ENCODE measurements at regions not wholly inside any gene's neighbourhood (a gene's known extent, or its start where the extent isn't known, plus 50 kb on each side); places are given as distances from the start of the nearest gene placed in this dataset.
A peak's percentile ranks its signal among the peaks of the same experiment; 100 is the strongest.
"Not testable (repeated sequence)": the region's sequence is repeated elsewhere in the genome, so short reads cannot be mapped to it uniquely, and the experiment has no call there.

DNA sequence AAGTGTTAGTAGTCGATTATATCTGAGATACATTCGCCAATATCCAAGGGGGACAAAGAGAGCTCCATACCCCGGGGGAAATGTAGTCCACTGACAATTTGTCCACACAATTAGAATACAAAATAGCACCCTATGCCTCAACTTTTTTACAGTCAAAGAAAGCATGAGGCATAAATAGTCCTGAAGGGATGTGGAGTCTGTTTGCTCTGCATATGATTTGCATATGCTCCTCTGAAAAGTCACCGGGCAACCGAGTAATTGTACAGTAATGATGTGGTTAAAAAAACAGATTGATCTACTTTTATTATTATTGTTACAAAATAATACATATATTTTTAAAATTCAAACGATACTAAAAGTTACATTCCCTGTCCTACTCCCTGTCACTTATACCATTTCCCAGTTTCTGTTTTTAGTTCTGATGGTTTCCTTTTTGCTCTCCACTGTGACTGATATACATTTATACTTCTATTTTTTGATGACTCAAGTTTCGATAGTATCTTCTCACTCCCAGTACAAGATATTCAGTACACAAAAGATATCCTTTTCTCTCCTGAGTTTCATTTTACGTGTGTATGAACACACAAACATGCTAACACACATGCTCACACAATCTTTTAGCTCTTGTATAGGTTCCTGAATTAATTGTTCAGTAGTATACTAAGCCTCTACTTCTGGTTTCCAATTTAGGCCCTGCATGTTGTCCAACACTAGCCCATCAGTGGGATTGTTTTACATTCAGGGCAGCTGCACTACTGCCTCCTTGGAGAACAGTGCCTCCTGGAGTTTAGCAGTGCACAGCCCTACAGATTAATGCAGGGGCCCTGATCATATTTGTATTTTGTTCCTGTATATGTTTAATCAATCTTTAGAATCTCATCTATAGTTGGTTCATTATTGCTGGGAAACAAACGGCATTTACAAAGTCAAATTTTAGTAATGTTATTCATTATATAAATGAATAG, 130.9 kb downstream of the TES start:
- no peak for DNase-seq (ENCODE audit: low spot score)

DNA sequence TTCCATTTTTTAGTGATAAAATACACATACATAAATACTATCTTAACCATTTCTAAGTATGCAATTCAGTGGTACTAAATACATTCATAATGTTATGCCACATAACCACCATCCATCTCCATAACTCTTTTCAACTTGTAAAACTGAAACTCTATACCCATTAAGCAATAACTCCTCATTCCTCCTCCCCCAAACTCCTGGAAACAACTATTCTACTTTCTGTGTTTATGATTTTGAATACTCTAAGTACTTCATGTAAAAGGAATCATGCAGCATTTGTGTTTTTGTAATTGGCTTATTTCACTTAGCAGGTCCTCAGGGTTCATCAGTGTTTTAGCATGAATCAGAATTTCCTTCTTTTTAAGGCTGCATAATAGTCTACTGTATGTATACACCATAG, 131.8 kb downstream of the TES start:
- no peak for DNase-seq (ENCODE audit: low spot score)

DNA sequence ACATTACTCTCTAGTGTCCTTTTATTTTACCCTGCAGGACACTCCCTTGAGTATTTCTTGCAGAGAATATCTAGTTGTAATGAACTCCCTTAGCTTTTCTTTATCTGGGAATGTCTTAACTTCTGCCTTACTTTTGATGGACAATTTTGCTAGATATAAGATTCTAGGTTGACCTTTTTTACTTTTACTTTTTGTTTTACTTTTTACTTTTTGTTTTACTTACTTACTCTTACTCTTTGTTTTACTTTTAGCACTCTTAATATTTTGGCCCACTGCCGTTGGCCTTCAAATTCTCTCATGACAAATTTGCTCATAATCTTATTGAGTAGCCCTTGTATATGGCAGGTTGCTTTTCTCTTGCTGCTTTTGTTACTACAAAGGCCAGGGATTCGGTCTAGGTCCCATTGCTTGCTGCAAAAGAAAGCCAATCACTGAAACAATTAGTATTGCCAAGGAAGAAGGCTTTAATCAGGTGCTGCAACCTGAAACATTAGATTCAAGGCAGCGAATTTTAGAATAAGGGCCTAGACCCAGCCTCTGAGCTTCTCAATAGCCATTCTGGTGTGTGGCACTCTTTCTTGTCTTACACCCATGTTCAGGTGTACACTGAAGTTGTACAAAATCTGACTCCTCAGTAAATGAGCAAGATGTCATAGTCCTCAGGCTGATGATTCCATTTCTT, 137.0 kb downstream of the TES start:
- no peak for DNase-seq (ENCODE audit: low spot score)

DNA sequence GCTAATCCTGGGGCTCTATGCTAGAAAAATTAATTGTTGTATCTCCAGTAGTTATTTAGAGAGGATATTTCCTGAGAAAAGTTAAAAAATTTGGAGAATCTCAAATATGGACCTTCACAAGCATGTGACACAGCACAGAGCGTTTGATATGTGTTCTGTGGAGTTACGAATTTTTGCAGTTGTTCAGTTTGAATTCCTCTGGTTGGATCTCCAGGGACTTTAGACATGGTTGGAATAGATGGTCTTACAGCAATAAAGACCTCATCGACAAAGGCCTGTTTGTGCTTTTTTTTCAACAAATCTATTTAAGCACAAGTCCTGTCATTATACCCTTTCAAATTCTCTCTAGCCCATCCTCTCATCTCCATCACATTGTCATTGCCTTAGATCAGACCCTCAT, 138.0 kb downstream of the TES start:
- DNase-seq (ENCODE audit: low spot score) = no peak

DNA sequence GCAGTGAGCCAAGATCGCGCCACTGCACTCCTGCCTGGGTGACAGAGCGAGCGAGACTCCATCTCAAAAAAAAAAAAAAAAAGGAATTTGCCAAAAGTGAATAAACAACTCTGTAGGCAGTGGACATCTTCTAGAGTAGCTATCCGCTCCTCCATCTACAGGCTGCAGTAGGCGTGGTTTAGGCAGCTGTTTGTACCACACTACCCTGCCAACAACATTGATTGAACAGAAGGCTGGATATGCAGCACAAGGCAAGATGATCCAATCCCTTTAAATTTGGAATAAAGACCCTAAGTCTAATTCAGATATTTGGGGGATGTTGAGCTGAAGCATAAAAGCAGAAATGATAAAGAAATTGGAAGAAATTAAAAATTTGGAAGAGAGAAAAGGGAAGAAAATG, 141.6 kb downstream of the TES start:
- DNase-seq (ENCODE audit: low spot score) = no peak

DNA sequence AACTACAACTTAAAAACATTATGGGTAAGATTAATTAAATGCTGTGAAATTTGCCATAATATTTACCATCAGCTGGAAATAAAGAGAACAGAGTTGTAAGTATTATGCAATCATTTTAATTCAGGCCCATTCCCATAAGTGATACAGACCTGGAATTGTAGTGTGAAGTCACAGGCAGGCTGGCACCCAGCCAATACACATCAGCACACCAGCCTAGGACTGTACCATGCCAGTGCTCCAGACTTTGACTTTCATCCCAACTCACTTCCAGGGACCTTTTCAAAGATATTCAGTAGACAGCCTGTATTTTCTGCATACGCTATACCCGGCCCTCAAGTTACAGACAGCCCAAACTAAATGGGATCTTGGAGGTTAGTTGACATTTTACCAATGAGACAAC, 143.3 kb downstream of the TES start:
- no peak for DNase-seq (ENCODE audit: low spot score)

DNA sequence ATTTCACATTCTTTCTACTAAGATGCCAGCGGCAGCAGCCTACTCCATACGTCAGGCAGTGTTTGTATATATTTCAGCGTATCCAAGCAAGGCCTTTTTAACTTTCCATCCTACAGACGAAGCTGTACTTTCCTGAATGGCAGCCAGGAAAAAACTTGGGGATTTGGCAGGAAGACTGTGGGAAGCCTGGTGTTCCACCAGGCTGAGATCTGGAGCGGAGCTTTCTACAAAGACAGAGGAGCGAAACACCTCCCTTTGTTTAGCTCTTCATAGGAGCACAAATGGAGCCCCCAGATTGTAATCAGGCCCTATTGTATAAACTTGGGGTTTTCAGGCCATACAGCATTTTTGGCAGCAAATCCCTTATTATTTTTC, 143.8 kb downstream of the TES start:
- peak; percentile 56 for DNase-seq (ENCODE audit: low spot score)

DNA sequence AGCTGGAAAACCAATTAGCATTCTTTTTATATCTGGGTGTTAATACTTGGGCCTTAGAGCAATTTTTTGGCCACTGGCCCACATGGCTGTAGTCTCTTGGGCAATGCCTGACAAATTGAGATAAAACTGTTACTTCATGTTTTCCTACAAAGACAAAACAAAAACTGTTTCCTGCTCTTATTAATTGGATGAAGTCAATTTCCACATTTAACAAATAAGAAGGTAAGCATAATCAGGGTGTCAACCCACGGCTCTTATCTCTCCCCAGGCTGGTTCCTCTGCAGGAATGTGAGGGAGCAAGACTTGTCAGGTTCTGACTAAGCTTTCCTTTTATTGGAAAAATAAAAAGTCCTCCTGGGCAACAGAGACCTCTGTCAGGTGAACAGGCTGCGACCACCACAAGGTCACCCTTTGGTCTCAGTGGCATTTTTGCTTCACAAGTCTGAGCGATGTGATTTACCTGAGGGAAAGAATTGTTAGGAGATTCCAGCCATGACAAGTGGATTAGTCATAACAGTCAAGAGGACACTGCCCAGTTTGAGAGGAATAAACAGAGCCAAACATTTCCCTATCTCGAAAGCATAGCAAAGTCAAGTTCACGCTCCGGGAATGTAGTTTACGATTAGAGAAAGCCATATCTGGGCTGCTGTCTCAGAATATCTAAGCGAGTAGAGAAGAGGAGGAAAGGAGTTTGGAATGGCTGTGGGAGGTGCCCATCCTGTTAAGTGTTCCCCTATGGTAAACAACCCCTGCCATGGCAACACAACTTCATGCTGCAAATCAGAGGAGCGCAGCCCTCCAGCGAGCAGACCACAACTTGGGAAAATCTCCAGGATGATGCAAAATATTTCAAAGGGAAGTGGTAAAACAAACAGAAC, 144.4 kb downstream of the TES start:
- peak; percentile 94 for DNase-seq (ENCODE audit: low spot score)

DNA sequence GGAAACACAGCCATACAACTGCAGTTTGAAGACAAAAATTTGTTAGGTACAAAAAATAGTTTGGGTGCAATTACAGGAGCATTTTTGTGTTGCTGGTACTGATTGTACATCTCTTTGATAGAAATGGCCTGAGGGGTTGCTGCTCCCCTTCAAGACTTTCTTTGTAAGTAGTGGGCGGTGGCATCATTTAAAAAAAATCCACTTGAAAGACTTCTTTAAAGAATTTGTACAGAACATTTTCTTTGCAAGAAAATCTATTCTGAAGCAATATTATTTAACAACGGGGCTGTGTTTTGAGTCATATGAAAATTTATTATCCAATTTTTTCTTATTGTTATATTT, 144.1 kb upstream of the CAV2 start:
- DNase-seq (ENCODE audit: low spot score) = no peak

DNA sequence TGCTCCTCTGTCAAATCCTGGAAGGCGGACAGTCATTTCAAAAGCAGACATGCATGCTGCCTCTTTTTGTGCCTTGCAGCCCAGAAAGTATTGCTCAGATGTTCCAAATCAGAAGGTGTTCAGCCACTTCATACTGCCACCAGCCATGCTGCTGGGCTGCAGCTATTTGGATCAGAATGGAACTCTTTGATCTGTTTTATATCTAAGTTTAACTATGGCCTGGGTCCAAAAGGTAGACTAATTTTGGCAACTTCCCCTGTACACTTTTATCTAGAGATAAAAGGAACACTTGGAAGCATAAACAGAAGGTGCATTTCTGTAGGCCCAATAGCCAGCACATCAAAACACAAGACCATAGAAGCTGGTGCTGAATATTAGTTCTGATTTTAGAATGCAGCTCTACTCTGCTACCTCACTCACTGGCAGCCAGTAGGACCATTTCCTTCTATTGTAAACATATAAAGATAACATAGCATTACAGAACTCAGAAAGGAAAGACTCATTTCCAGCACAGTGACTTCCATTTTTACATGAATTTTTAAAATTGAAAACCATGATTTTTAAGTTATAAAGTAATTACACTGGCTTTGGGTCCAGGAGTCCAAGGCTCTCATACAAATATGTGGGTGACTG, 143.1 kb upstream of the CAV2 start:
- DNase-seq (ENCODE audit: low spot score) = no peak

DNA sequence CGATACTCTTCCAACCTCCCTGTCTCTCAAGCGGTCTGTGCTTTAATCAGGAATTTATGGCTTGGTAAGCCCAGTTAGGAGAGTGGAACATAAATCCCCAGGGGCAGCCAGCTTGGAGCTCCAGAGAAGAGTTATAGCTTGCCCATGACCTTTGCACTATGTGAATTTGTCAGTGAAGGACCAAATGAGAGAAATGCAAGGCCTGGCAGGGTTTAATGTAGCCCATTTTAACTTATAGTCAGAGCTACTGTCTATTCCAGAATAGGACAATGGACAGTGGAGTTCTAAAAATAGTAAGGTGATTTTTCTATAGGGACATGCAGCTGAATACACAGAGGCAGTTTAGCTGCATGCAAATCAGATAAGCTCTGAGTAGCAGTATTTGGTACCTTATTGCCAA, 142.6 kb upstream of the CAV2 start:
- no peak for DNase-seq (ENCODE audit: low spot score)

DNA sequence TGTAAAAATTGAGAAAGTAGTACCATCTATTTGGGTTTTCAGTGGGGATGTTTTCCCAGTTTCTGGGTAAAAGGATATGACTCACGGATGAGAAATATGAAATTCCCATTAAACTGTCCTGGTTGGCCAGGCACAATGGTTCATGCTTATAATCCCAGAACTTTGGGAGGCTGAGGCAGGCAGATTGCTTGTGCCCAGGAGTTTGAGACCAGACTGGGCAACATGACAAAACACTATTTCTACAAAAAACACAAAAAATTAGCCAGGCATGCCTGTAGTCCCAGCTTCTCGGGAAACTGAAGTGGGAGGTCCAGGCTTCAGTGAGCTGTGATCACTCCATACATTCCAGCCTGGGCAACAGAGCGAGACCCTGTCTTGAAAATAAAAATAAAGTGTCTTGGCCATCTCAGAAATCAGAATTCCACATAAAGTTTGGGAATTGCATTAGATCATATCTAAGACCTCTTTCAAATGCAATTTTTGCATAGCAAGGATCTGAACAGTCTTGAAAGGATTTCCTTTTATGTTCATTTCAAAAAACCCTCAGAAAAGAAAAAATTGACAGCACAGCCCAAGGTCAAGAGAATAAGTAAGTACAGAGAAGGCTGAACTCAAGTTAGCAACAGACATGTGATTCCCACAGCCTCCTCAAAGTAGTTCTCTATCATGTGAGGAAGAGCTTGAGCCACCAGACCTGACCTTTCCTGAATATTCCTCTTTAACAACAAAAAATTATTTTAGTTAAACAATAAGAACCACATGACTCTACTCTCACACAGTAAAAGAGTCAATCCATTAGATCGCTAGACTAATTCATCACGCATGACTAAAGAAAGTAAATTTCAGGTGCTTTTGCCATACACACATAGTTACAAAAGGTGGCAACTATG, 141.5 kb upstream of the CAV2 start:
- DNase-seq (ENCODE audit: low spot score) = peak; percentile 18

DNA sequence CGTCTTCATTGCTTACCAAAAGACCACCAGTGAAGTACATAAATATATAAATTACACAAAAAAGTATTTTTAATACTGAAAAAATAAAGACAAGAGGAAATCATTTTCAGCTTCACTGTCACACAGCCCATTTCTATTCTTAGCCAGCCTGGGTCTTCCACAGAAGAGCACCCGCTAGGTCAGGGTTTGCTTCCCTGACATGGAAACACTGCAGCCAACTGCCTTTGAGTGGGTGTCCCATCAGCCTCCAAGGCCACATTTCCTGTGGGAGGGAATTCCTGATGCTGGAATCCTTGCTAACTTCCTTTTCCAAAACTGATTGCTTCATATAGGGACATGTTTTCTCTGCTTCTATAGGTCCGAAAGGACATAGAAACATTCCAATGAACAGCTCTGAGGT, 137.8 kb upstream of the CAV2 start:
- no peak for DNase-seq (ENCODE audit: low spot score)

DNA sequence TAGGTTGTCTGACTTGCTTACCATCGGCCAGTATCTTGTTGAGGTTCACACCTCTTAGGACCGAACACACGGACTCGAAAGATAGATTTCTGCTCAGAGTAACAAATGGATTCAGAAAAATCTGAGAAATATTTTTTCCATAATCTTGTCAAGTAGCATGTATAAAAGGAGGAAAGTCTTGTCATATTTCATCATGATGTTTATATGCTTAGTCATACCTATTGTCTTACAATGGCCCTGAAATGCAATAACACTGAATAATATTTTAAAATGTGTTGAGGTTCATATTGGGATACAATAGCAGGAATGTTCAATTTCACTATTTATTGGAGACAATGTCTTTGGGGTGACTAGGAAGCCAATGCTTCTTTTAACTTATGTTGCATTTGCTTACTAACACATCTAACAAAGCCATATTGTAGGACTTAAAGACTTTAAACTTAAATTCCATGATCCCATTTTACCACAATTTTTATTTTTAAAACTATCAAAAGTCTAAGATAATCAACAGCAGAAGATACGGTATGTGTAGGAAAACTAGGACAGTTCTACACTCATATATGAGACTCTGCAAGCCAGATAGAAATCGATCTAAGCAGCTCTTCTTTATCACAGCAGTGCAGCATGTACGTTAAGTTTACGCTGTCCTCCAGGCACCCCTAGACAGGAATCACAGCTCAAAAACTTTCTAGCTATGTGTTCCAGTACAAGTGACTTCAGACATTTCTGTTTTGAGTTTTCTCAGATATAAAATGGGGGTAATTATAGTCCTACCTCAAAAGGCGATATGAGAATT, 135.7 kb upstream of the CAV2 start:
- DNase-seq (ENCODE audit: low spot score) = no peak

DNA sequence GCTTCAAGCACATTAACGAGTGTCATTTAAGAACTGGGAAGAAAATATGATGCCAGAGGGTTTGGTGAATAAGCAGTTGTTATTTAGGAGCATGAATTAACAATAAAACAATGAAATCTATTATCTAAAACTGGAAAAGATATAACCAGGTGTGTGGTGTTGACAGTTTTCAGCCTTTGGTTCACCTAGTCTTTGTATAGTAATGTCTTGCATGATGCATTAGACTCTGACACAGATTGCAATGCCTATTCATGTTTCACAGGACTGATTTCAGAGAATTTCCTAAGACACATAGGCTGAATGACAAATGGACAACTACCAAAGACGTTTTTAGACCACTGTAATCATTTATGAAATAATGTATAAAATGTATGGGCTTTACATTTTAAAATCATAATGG, 135.1 kb upstream of the CAV2 start:
- no peak for DNase-seq (ENCODE audit: low spot score)

DNA sequence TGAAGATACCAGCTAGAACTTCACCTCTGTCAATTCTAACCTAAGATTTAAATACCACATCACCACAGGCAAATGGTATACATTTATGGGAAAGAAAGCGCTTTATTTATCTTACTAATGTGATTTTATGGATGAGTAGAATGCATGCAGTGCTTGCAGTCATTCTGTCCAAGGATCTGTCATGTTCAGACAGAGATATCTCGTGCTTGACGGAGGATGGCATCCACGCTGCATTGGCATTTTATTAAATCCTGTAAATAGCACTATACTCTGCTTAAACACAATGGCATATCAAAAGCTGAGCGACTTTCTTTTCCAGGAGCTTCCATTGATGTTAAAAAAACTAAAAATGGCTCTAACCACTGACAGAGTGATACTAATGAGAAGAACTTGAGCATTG, 133.7 kb upstream of the CAV2 start:
- no peak for DNase-seq (ENCODE audit: low spot score)

DNA sequence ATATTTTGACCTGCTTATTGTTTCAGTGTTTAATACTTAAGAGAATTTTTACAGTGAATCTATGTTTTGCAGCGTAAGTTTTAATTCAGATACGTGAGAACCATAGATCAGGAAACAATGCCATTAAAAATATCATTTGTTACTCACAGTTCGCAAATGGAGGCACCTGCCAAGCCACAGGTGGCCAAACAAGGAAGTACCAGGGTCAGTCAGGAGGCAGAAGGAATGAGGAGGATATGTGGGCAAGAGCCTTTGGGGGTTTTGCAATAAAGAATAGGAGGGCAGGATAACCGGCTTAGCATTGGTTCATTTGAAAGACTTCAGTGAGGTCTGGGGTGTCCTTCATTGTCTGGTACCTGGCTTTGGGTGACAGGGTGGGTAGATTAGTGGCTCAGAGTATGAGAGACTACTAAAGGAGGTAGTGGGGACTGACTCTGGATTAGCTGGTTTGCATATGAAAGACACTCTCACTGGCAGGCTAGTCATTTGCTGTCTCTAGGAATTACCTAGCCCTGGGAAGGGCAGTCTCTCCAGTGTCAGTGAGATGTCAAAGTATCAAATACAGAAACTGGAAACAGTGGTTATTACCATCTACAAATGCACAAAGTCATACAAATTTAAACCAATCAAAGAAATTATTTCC, 132.2 kb upstream of the CAV2 start:
- DNase-seq (ENCODE audit: low spot score) = no peak

DNA sequence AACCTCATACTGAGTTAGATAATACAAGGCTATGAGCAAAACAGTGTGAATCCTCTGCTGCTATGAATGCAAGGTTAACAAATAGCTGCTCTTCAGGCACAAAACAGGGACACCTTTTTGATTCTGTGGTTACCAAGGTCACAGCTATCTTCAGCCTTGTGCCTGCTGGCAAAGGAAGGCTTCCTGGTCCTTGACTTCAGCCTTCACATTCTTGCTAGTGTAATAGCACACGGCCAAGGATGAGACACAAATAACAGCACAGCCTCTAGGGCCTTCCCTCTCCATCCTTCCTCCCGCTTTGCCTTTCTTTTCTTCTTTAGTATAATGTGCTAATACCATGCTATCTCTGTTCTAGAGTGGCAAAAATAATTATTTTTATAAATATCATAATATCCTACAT, 130.6 kb upstream of the CAV2 start:
- DNase-seq (ENCODE audit: low spot score) = no peak

DNA sequence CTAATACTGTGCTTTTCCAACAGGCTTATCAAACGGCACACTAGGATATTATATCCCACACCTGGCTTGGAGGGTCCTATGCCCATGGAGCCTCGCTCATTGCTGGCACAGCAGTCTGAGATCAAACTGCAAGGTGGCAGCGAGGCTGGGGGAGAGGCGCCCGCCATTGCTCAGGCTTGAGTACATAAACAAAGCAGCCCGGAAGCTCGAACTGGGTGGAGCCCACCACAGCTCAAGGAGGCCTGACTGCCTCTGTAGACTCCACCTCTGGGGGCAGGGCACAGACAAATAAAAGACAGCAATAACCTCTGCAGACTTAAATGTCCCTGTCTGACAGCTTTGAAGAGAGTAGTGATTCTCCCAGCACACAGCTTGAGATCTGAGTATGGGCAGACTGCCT, 128.0 kb upstream of the CAV2 start:
- DNase-seq (ENCODE audit: low spot score) = not testable (repeated sequence)

DNA sequence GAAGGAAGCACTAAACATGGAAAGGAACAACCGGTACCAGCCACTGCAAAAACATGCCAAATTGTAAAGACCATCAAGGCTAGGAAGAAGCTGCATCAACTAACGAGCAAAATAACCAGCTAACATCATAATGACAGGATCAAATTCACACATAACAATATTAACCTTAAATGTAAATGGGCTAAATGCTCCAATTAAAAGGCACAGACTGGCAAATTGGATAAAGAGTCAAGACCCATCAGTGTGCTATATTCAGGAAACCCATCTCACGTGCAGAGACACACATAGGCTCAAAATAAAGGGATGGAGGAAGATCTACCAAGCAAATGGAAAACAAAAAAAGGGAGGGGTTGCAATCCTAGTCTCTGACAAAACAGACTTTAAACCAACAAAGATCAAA, 126.3 kb upstream of the CAV2 start:
- DNase-seq (ENCODE audit: low spot score) = not testable (repeated sequence)

Data from AG08395 (cell line).